ENCODE measurements at regions not wholly inside any gene's neighbourhood (a gene's known extent, or its start where the extent isn't known, plus 50 kb on each side); places are given as distances from the start of the nearest gene placed in this dataset.

DNA sequence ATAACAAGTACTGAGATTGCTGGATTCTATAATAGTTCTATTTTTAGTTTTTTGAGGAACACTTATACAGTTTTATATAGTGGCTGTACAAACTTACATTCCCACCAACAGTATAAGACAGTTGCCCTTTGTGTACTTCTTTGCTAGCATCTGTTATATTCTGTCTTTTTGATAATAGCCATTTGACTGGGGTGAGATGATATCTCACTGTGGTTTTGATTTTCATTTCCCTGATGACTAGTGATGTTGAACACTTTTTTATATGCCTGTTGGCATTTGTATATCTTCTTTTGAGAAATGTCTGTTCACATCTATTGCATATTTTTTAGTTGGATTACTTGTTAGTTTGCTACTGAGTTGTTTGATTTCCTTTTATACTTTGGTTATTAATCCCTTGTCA is 204.1 kb upstream of the SMC2 start:
- no peak overlapping the region for H2BK120ac ChIP-seq (ENCODE audit: low read depth, low read length)
- DNase-seq, result no peak
- H4K91ac ChIP-seq (ENCODE audit: low read length), result no peak overlapping the region
- H3K27ac ChIP-seq (ENCODE audit: low read length, poor library complexity, severe bottlenecking), result no peak overlapping the region
- no peak overlapping the region for H3K14ac ChIP-seq (ENCODE audit: low read length in 2 of 2)
- no peaks in the 10 kb centered on the region for H3K36me3 ChIP-seq (ENCODE audit: control insufficient read depth in 1 of 2, insufficient read depth in 2 of 2, low read depth in 1 of 2, low read length in 2 of 2)
- no peak overlapping the region for H3K23ac ChIP-seq (ENCODE audit: low read length in 2 of 2)
- no peak overlapping the region for H4K8ac ChIP-seq (ENCODE audit: low read length)
- no peak overlapping the region for H3K18ac ChIP-seq (ENCODE audit: low read depth in 1 of 2, low read length in 2 of 2)
- no peaks in the 10 kb centered on the region for H3K27me3 ChIP-seq (ENCODE audit: control insufficient read depth in 1 of 2, insufficient read depth in 1 of 2, low read length in 2 of 2)
- H2BK15ac ChIP-seq (ENCODE audit: low read depth, poor library complexity, severe bottlenecking), result no peak overlapping the region
- peaks cover 3% of the 10 kb centered on the region for H3K9me3 ChIP-seq (ENCODE audit: control insufficient read depth, low read length)
- no peaks in the 10 kb centered on the region for H3K4me1 ChIP-seq (ENCODE audit: control insufficient read depth, insufficient read depth, low read depth, low read length)
- H3K79me1 ChIP-seq (replicated peaks; ENCODE audit: low read length, poor library complexity, severe bottlenecking), result no peaks in the 10 kb centered on the region
- H3K4me2 ChIP-seq (ENCODE audit: low read length, poor library complexity, severe bottlenecking), result no peak overlapping the region
- H3K4me3 ChIP-seq (ENCODE audit: insufficient read depth in 1 of 2, low read depth in 1 of 2, low read length in 2 of 2), result no peak overlapping the region
- H2BK12ac ChIP-seq (ENCODE audit: low read length in 2 of 2), result no peak overlapping the region
- no peak overlapping the region for H2BK5ac ChIP-seq (ENCODE audit: low read depth, low read length, poor library complexity, severe bottlenecking)
- H2AFZ ChIP-seq (ENCODE audit: low read depth, low read length), result no peak overlapping the region
- H3K4ac ChIP-seq (ENCODE audit: low read depth in 1 of 2, low read length in 2 of 2), result no peak overlapping the region
- H2AK5ac ChIP-seq (ENCODE audit: low read length, severe bottlenecking), result no peak overlapping the region
- H3K9ac ChIP-seq (ENCODE audit: low read length), result no peak overlapping the region

DNA sequence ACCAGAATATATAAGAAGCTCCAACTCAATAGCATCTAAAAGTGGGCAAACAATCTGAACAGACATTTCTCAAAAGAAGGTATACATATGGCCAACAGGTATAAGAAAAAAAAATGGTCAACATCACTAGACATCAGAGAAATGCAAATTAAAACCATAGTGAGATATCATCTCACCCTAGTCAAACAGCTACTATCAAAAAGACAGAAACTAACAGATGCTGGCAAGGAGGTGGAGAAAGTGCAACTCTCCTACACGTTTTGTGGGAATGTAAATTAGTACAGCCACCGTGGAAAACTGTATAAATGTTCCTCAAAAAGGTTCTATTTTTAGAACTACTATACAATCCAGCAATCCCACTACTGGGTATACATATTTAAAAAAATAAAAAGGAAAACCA is 199.9 kb upstream of the SMC2 start:
- Histone ChIP-seq H4K91ac (ENCODE audit: low read length) (no peak overlapping the region), H3K18ac (ENCODE audit: low read depth in 1 of 2, low read length in 2 of 2) (no peak overlapping the region), H2AFZ (ENCODE audit: low read depth, low read length) (no peak overlapping the region), H4K8ac (ENCODE audit: low read length) (no peak overlapping the region), H2BK5ac (ENCODE audit: low read depth, low read length, poor library complexity, severe bottlenecking) (no peak overlapping the region), H2BK120ac (ENCODE audit: low read depth, low read length) (no peak overlapping the region), H2AK5ac (ENCODE audit: low read length, severe bottlenecking) (no peak overlapping the region), H3K79me1 (replicated peaks; ENCODE audit: low read length, poor library complexity, severe bottlenecking) (no peaks in the 10 kb centered on the region), H2BK12ac (ENCODE audit: low read length in 2 of 2) (no peak overlapping the region), H3K36me3 (ENCODE audit: control insufficient read depth in 1 of 2, insufficient read depth in 2 of 2, low read depth in 1 of 2, low read length in 2 of 2) (no peaks in the 10 kb centered on the region), H3K9me3 (ENCODE audit: control insufficient read depth, low read length) (no peaks in the 10 kb centered on the region), H3K14ac (ENCODE audit: low read length in 2 of 2) (no peak overlapping the region), H3K23ac (ENCODE audit: low read length in 2 of 2) (no peak overlapping the region), H3K27me3 (ENCODE audit: control insufficient read depth in 1 of 2, insufficient read depth in 1 of 2, low read length in 2 of 2) (no peaks in the 10 kb centered on the region), H3K4me1 (ENCODE audit: control insufficient read depth, insufficient read depth, low read depth, low read length) (no peaks in the 10 kb centered on the region), H2BK15ac (ENCODE audit: low read depth, poor library complexity, severe bottlenecking) (no peak overlapping the region), H3K4ac (ENCODE audit: low read depth in 1 of 2, low read length in 2 of 2) (no peak overlapping the region), H3K27ac (ENCODE audit: low read length, poor library complexity, severe bottlenecking) (no peak overlapping the region), H3K4me3 (ENCODE audit: insufficient read depth in 1 of 2, low read depth in 1 of 2, low read length in 2 of 2) (no peak overlapping the region), H3K9ac (ENCODE audit: low read length) (no peak overlapping the region), H3K4me2 (ENCODE audit: low read length, poor library complexity, severe bottlenecking) (no peak overlapping the region)
- WGBS, result no CpG with 5 or more reads among the region's 2 CpGs
- no peak for DNase-seq

DNA sequence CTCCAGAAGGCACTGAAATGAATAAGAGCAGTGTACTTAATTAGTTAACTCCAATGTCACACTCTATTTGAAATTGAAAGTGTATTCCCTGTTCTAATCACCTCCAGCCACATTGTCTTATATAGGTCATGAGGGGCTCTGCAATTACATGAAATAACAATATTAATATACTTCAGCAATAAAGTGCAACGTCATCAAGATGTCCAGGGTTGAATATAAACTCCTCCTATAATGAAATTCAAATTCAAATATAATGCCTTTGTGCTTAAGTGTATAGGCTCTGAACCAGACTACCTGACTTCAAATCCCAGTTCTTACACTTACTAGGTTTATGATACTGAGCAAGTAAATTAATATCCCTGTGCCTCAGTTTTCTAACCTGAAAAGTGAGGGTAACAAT is 195.6 kb upstream of the SMC2 start:
- Histone ChIP-seq H3K36me3 (ENCODE audit: control insufficient read depth in 1 of 2, insufficient read depth in 2 of 2, low read depth in 1 of 2, low read length in 2 of 2) (no peaks in the 10 kb centered on the region), H3K9ac (ENCODE audit: low read length) (no peak overlapping the region), H3K9me3 (ENCODE audit: control insufficient read depth, low read length) (no peaks in the 10 kb centered on the region), H2AK5ac (ENCODE audit: low read length, severe bottlenecking) (no peak overlapping the region), H2BK120ac (ENCODE audit: low read depth, low read length) (no peak overlapping the region), H4K91ac (ENCODE audit: low read length) (no peak overlapping the region), H2BK15ac (ENCODE audit: low read depth, poor library complexity, severe bottlenecking) (no peak overlapping the region), H3K18ac (ENCODE audit: low read depth in 1 of 2, low read length in 2 of 2) (no peak overlapping the region), H3K27me3 (ENCODE audit: control insufficient read depth in 1 of 2, insufficient read depth in 1 of 2, low read length in 2 of 2) (no peaks in the 10 kb centered on the region), H3K4me2 (ENCODE audit: low read length, poor library complexity, severe bottlenecking) (no peak overlapping the region), H3K4ac (ENCODE audit: low read depth in 1 of 2, low read length in 2 of 2) (no peak overlapping the region), H3K4me3 (ENCODE audit: insufficient read depth in 1 of 2, low read depth in 1 of 2, low read length in 2 of 2) (no peak overlapping the region), H3K23ac (ENCODE audit: low read length in 2 of 2) (no peak overlapping the region), H3K79me1 (replicated peaks; ENCODE audit: low read length, poor library complexity, severe bottlenecking) (no peaks in the 10 kb centered on the region), H3K4me1 (ENCODE audit: control insufficient read depth, insufficient read depth, low read depth, low read length) (no peaks in the 10 kb centered on the region), H3K27ac (ENCODE audit: low read length, poor library complexity, severe bottlenecking) (no peak overlapping the region), H2AFZ (ENCODE audit: low read depth, low read length) (no peak overlapping the region), H2BK12ac (ENCODE audit: low read length in 2 of 2) (no peak overlapping the region), H3K14ac (ENCODE audit: low read length in 2 of 2) (no peak overlapping the region), H2BK5ac (ENCODE audit: low read depth, low read length, poor library complexity, severe bottlenecking) (no peak overlapping the region), H4K8ac (ENCODE audit: low read length) (no peak overlapping the region)
- no CpG with 5 or more reads among the region's 1 CpG for WGBS
- no peak for DNase-seq

DNA sequence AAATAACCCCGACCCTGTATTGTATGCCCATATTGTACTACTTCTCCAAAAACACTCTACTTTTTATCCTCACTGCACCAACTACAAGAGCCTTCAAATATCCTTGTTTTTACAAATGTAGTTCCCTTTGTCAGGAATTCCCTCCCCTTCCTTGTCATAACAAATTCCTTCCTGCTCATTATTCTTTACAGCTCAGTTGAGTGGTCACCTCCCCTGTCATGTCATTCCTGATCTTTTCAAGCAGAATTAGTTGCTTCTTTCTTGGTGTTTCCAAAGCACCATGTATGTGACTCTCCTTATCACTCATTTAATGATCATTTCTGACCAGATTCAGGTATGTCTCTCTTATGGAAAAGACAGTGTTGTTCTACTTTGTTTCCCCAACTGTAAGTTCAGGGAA is 194.2 kb upstream of the SMC2 start:
- H3K27me3 ChIP-seq (ENCODE audit: control insufficient read depth in 1 of 2, insufficient read depth in 1 of 2, low read length in 2 of 2), result no peaks in the 10 kb centered on the region
- no peaks in the 10 kb centered on the region for H3K9me3 ChIP-seq (ENCODE audit: control insufficient read depth, low read length)
- H2AK5ac ChIP-seq (ENCODE audit: low read length, severe bottlenecking), result no peak overlapping the region
- H2BK120ac ChIP-seq (ENCODE audit: low read depth, low read length), result no peak overlapping the region
- H4K91ac ChIP-seq (ENCODE audit: low read length), result no peak overlapping the region
- no peaks in the 10 kb centered on the region for H3K4me1 ChIP-seq (ENCODE audit: control insufficient read depth, insufficient read depth, low read depth, low read length)
- no peaks in the 10 kb centered on the region for H3K36me3 ChIP-seq (ENCODE audit: control insufficient read depth in 1 of 2, insufficient read depth in 2 of 2, low read depth in 1 of 2, low read length in 2 of 2)
- H3K18ac ChIP-seq (ENCODE audit: low read depth in 1 of 2, low read length in 2 of 2), result no peak overlapping the region
- H4K8ac ChIP-seq (ENCODE audit: low read length), result no peak overlapping the region
- no peak overlapping the region for H2BK5ac ChIP-seq (ENCODE audit: low read depth, low read length, poor library complexity, severe bottlenecking)
- H3K79me1 ChIP-seq (replicated peaks; ENCODE audit: low read length, poor library complexity, severe bottlenecking), result no peaks in the 10 kb centered on the region
- H3K23ac ChIP-seq (ENCODE audit: low read length in 2 of 2), result no peak overlapping the region
- H3K4me2 ChIP-seq (ENCODE audit: low read length, poor library complexity, severe bottlenecking), result no peak overlapping the region
- no peak overlapping the region for H3K4ac ChIP-seq (ENCODE audit: low read depth in 1 of 2, low read length in 2 of 2)
- H2AFZ ChIP-seq (ENCODE audit: low read depth, low read length), result no peak overlapping the region
- no peak overlapping the region for H2BK12ac ChIP-seq (ENCODE audit: low read length in 2 of 2)
- H2BK15ac ChIP-seq (ENCODE audit: low read depth, poor library complexity, severe bottlenecking), result no peak overlapping the region
- no peak overlapping the region for H3K27ac ChIP-seq (ENCODE audit: low read length, poor library complexity, severe bottlenecking)
- no peak overlapping the region for H3K14ac ChIP-seq (ENCODE audit: low read length in 2 of 2)
- no peak overlapping the region for H3K9ac ChIP-seq (ENCODE audit: low read length)
- H3K4me3 ChIP-seq (ENCODE audit: insufficient read depth in 1 of 2, low read depth in 1 of 2, low read length in 2 of 2), result no peak overlapping the region
- DNase-seq, result no peak
- WGBS, result 41% methylated on average over 1 of the region's 1 CpG
